T47D (cell line): ENCODE measurements at regions not wholly inside any gene's neighbourhood (a gene's known extent, or its start where the extent isn't known, plus 50 kb on each side); places are given as distances from the start of the nearest gene placed in this dataset.

Experiments used
- DNase-seq, 2 experiments: peaks; one replicate each; pipeline versions ENCODE4 v3.0.0 to v3.0.0-alpha.2; 2011 to 2012; ENCODE audit warnings: low read depth in 1 of 2, low spot score in 1 of 2
- JUND ChIP-seq: IDR thresholded peaks from 2 replicates; pipeline ENCODE4 v1.6.1; 2012; ENCODE audit warnings: low read depth
- in situ Hi-C: cut with HindIII; loops from 2 replicates; pipeline ENCODE4 v1.10.0; 2016; ENCODE audit warnings: low sequenced_read_pairs, low pct_unique_long_range_greater_than_20kb

DNA sequence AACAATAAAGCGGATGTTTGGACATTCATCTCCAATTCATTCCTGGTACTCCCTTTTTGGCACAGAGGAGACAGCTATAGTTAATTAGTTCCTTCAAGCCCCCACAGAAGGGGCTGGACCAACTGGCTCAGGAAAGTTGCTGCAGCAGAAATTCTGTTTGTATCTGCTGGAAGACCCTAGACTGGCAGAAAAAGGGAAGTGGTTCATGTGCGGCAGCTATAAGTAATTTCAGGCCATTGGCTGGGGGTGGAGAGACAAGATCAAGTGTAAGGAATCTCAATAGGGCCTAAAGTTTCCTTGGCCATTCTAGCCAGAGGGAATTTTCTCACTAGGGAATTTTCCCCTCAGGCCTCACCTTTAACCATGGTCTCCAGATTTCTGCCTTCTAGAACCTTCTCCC, 89.9 kb upstream of the DHX15 start:
- no peak for DNase-seq
- no peak for TF ChIP-seq JUND
- in situ Hi-C loops: no loop called here

DNA sequence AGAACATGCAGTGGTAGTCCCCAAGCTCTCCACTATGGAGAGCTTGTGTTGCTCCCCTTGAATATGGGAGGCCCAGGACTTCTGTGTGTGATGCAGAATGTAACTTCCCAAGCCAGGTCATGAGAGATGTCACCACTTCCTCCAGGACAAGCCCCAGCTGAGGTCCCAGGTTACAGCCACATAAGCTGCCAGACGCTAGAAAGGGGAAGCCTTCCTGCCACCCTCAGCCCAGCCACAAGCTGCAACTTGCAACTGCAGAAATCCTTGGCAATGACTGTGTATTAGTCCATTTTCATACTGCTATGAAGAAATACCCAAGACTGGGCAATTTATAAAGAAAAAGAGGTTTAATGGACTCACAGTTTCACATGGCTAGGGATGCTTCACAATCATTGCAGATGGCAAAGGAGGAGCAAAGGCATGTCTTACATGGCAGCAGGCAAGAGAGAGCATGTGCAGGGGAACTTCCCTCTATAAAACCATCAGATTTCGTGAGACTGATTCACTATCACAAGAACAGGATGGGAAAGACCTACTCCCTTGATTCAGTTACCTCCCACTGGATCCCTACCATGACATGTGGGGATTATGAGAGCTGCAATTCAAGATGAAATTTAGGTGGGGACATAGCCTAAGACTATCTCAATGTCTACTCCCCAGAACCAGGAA, 91.5 kb upstream of the DHX15 start:
- no peak for TF ChIP-seq JUND
- in situ Hi-C loops: no loop called here
- DNase-seq: no peak

DNA sequence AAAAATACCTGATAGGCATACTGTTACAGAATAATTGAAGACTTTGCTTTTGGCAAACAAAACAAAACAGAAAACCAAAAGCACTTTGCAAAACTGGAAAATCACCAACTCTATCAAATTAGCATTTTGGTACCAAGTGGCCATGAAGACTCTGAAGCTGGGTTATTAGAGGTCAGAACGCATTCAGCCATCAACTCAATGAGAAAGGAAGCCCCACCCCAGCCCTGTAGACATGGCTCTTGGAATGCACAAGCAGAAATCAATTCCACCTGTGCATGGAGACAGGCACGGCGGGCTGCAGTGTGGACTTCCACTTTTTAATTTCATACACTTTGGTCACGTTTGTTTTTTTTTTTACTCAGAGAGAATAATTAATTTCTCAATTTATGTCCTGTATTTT, 93.6 kb upstream of the DHX15 start:
- in situ Hi-C loops: no loop called here
- no peak for DNase-seq
- TF ChIP-seq JUND: no peak

DNA sequence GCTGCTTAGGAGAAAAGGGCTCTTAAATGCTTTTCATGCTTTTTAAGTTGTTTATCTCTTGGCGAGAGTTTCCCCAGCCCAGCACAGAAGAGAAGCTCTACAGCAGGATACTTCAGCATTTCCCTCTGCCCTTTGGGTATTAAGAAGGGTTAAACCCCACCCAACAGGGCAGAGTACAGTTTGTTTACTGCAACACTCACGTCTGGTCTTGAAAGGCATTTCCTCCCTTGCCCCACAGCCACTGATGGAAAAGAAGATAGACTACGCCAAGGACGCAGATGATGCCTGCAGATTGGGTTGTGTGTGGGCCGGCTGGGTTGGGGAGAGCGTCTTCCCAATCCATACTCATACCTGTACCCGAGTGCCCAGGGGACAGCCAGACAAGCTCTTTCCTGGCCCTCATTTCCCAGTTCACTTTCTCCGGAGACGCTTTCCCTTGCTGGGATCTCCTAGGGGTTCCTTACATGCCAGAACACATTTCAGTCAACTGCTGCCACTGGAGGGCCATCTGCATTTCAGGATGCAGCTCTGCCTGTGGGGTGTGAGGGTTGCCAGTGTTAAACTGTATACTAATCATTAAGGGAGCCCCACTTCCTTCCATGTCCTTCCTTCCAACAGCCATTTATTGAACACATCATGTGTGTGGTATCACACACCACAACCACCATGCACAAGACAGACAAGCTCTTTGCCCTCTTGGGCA, 96.5 kb upstream of the DHX15 start:
- no peak for TF ChIP-seq JUND
- in situ Hi-C loops: no loop called here

DNA sequence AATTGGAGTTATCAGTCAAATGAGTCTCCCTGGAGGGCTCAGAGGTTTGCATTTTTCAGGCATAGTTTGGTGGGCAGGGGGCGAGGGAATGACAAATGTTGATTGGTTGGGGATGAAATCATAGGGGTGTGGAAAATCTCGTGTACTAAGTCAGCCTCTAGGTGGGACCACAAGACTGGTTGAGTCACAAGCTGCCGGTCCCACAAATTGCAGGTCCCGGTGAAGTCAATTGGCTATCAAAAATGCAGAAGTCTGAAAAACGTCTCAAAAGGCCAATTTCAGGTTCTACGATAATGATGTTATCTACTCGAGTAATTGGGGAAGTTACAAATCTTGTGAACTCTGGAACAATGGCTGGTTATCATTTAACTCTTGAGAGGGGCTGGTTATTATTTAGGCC, 98.8 kb upstream of the DHX15 start:
- no peak for DNase-seq
- in situ Hi-C loops: no loop called here
- no peak for TF ChIP-seq JUND

More for the DNA sequence above, 96.5 kb upstream of the DHX15 start:
- peak; percentile 15 to 57 for DNase-seq

DNA sequence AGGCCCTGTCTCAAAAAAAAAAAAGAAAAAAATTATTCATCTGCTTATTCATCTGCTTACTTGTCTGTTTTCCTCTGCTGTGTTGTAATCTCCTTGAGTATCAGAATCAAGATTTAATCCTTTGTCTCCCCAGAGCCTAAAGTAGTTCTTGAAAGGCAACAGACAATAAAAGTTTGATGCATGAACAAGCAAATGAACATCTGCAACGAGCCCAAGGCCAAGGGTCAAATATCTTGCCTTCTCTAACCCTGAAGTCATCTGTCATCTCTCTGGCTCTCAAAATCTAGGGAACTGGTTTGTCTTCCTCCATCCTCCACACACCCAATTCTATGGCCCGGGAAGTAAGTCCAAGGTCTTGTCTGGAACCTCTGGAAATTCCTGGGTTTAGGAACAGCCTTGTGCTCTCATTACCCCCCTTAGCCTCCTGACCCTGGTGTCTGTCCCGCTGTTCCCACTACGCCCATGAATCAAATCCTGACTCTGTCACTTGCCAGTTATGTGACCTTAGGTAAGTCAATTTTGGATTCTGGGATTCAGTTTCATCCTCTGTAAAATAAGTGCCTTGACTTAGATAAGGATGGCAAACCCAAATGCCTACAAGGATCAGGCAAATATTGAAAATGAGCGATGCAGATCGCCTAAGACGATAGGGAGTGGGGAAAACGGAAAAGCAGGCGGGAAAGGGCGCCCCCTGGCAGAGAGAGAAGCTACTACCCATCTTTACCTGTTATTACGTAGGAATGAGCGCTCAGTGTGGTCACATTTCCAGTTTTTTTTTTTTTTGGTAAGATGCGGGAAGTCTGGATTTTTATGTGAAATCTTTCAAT, 102.7 kb upstream of the DHX15 start:
- in situ Hi-C loops: no loop called here
- no peak for TF ChIP-seq JUND
- DNase-seq: peak in 1 of 2 experiments; percentile 65

DNA sequence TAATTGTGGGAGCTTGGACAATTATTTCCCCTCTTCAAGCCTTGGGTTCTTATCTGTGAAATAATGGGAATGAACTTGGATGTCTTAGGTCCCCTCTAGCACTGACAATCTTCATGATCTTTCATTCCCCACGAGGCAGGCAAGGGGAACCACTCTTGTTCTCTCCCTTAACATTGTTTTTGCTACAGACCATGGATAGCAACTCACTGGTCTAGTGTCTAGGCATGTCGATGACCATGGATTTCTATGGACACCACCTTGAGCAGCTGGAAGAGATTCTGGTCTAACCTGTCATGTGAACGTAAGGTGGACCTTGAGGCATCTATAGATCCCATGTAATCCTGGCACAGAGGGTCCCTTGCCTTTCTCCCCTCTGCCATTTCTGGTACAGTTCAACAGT, 104.1 kb upstream of the DHX15 start:
- DNase-seq: no peak
- no peak for TF ChIP-seq JUND
- in situ Hi-C loops: no loop called here

DNA sequence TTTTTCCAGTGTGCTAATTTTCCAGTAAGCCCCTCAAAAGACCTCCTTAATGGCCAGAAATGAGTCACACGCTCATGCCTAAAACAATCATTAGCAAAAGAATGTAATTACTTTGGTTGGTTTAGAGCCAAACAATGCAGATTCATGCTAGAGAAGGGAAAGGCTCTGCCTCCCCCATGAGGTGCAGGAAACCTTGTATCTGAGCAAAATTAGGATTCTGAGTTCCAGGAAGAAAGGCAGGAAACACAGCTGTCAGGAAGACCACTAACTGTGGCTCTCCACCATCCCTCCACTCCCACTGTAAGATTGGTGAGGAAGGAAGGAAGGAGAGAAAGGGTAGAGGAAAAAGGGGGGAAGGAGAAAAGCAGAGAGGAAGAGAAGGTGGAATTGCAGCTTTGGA, 104.9 kb upstream of the DHX15 start:
- in situ Hi-C loops: no loop called here
- no peak for TF ChIP-seq JUND
- no peak for DNase-seq

DNA sequence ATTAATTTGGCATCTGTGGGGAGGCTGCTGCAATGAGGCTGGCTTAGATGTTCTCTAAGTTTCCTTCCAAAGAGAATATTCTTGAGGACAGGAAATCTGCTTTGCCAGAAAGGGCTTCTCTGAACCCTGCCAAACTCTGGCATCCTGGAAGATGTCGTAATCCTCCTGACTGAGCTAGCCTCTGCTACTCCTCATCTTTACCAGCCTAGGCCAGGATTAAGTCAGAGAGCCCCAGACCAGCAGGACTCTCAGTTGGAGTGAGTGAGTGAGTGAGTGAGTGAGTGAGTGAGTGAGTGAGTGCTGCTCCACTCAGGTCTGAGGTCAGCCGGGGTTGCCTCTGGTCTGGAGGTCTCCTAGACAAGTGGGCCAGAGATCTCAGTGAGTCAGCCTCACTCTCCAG, 104.9 kb upstream of the SOD3 start:
- TF ChIP-seq JUND: no peak
- in situ Hi-C loops: no loop called here
- DNase-seq: no peak

DNA sequence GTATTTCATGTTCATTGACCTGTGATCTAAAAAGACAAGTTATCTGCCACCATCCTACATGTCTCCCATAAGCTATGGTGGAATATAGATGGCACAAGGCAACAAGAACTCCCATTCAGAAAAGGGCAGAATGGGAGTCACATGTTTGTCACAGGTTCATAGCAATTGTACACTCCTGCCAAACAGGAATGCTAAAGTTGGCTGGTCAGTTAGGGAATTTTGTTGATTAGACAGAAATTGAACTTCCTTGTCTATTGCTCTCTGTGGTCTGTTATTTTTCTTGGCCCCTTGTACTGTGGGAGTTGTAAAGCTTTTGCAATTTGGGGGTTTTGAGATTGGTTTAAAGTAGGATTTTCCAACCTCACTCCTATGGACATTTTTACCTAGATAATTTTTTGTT, 101.7 kb upstream of the SOD3 start:
- no peak for DNase-seq
- TF ChIP-seq JUND: no peak
- in situ Hi-C loops: no loop called here

DNA sequence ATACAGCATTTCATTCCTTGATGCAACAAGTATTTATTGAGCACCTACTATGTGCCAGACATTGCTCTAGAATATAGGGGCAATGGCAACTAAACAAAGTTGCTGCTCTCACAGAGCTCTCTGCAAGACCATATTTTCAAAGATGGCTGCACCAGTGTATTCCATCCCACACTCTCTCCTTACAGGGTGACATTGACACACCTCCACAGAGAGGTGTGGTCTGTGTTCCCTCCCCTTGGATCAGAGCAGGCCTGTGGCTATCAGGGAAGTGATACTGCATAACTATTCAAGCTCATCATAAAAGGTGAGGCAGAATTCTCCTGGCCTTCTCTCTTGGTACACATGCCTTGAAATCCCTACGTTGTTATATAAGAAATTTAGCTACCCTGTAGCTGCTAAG, 95.3 kb upstream of the SOD3 start:
- in situ Hi-C loops: no loop called here
- TF ChIP-seq JUND: no peak
- no peak for DNase-seq

DNA sequence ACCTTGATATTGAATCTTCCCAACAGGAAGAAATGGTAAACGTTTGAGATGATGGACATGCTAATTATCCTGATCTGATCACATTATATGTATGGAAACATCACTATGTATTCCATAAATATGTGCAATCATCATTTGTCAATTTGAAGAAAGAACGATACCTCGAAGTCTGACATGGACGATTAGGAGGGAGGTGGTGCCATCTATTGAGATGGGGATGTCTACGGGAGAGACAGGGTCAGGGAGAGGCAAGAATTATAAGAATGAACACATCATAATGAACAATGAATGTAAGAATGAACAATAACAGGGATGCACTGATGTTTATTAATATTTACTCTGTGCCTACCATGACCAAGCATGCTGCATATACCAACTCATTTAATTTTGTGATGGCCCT, 93.7 kb upstream of the SOD3 start:
- in situ Hi-C loops: no loop called here
- TF ChIP-seq JUND: no peak
- DNase-seq: no peak

DNA sequence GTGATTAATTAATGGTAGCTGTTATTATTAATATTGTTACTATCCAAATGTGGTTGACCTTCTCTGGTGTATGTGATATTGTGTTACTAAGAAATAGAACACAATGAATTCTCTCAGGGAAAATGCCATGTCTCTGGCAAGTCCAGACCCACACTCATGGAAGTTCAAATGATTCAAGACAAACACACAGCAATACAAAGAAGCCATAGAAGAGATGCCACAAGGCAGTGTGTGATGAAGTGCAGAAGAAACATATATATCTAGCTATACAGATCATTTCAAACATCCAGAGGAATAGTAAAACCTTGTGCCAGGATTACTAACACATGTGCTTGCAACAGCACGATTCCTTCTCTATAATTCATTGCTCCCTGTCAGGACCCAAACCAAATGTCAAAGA, 93.1 kb upstream of the SOD3 start:
- in situ Hi-C loops: no loop called here
- no peak for TF ChIP-seq JUND
- no peak for DNase-seq
